ENCODE measurements at regions not wholly inside any gene's neighbourhood (a gene's known extent, or its start where the extent isn't known, plus 50 kb on each side); places are given as distances from the start of the nearest gene placed in this dataset.

DNA sequence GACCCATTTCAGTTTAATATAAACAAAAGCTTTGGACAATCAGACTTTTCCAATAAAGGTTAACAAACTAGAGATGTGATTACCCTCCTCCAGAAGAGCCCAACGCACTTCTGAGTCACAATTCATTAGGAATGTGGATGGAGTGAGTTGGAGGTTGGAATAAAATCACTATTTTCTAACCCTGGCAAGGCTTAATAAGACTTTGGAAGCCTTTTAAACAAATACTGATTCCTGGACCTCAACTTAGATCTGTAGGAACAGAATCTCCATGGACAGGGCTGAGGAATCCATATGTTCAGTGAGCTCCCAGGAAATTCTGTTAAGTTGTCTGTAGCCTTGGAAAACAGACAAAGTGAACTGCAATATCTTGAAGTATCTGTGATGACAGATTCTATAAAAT lies 233.5 kb upstream of the ELL2 start:
- Histone ChIP-seq H3K36me3 (ENCODE audit: insufficient read depth, low read length, poor library complexity, severe bottlenecking) (no peaks in the 10 kb centered on the region), H3K9me3 (ENCODE audit: low read depth, low read length, poor library complexity, severe bottlenecking) (no peaks in the 10 kb centered on the region), H3K27ac (ENCODE audit: low read depth, low read length, poor library complexity, severe bottlenecking) (no peak overlapping the region), H3K4me3 (ENCODE audit: low read depth, low read length, poor library complexity, severe bottlenecking) (no peak overlapping the region), H3K4me1 (ENCODE audit: insufficient read depth, low read length, poor library complexity, severe bottlenecking) (no peaks in the 10 kb centered on the region), H3K27me3 (replicated peaks; ENCODE audit: insufficient read depth, low read depth, low read length, poor library complexity) (no peaks in the 10 kb centered on the region)
- ChIA-PET POLR2A (ENCODE audit: low non-redundant PET) (no interaction called here), CTCF (no interaction called here)
- no peak for DNase-seq (ENCODE audit: low spot score)
- intact Hi-C loops (cut with micrococcal nuclease; ENCODE audit: unreplicated experiment) = no loop called here
- no TSS peak for BruUV-seq (replicated peaks)
- TF ChIP-seq, protein P1, sequence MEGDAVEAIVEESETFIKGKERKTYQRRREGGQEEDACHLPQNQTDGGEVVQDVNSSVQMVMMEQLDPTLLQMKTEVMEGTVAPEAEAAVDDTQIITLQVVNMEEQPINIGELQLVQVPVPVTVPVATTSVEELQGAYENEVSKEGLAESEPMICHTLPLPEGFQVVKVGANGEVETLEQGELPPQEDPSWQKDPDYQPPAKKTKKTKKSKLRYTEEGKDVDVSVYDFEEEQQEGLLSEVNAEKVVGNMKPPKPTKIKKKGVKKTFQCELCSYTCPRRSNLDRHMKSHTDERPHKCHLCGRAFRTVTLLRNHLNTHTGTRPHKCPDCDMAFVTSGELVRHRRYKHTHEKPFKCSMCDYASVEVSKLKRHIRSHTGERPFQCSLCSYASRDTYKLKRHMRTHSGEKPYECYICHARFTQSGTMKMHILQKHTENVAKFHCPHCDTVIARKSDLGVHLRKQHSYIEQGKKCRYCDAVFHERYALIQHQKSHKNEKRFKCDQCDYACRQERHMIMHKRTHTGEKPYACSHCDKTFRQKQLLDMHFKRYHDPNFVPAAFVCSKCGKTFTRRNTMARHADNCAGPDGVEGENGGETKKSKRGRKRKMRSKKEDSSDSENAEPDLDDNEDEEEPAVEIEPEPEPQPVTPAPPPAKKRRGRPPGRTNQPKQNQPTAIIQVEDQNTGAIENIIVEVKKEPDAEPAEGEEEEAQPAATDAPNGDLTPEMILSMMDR (conservative IDR thresholded peaks at IDR 0.05; ENCODE audit: low read depth, low read length) = no peak
- TF ChIP-seq EZH2 (IDR thresholded peaks at IDR 0.05; ENCODE audit: borderline replicate concordance, low read depth, low read length, poor library complexity, severe bottlenecking) = no peak

DNA sequence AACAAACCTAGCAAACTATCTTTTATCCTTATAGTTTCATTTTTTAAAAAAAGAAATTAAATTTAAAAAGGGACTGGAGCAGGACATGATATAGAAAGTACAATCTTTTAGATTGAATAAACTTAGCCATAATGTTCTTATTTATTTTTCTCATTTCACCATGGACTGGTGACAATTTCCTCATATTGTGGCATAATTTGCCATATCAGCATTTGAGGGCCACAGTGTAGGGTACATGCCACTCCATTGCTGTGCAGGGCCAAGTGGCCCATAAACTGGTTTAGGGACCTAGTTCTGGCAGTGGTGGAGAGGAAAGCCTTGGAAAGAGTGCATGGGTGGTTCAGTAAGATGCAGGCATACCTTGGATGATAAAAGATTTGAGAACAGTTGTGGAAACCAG lies 232.9 kb upstream of the ELL2 start:
- TF ChIP-seq, protein P1 (conservative IDR thresholded peaks at IDR 0.05; ENCODE audit: low read depth, low read length) = no peak
- TF ChIP-seq EZH2 (IDR thresholded peaks at IDR 0.05; ENCODE audit: borderline replicate concordance, low read depth, low read length, poor library complexity, severe bottlenecking) = no peak
- POLR2A ChIA-PET (ENCODE audit: low non-redundant PET) = no interaction called here
- H3K27ac ChIP-seq (ENCODE audit: low read depth, low read length, poor library complexity, severe bottlenecking) = no peak overlapping the region
- CTCF ChIA-PET = no interaction called here
- H3K4me1 ChIP-seq (ENCODE audit: insufficient read depth, low read length, poor library complexity, severe bottlenecking) = no peaks in the 10 kb centered on the region
- no peaks in the 10 kb centered on the region for H3K36me3 ChIP-seq (ENCODE audit: insufficient read depth, low read length, poor library complexity, severe bottlenecking)
- no peaks in the 10 kb centered on the region for H3K27me3 ChIP-seq (replicated peaks; ENCODE audit: insufficient read depth, low read depth, low read length, poor library complexity)
- DNase-seq (ENCODE audit: low spot score) = no peak
- no peaks in the 10 kb centered on the region for H3K9me3 ChIP-seq (ENCODE audit: low read depth, low read length, poor library complexity, severe bottlenecking)
- H3K4me3 ChIP-seq (ENCODE audit: low read depth, low read length, poor library complexity, severe bottlenecking) = no peak overlapping the region
- intact Hi-C loops (cut with micrococcal nuclease; ENCODE audit: unreplicated experiment) = no loop called here
- no TSS peak for BruUV-seq (replicated peaks)

DNA sequence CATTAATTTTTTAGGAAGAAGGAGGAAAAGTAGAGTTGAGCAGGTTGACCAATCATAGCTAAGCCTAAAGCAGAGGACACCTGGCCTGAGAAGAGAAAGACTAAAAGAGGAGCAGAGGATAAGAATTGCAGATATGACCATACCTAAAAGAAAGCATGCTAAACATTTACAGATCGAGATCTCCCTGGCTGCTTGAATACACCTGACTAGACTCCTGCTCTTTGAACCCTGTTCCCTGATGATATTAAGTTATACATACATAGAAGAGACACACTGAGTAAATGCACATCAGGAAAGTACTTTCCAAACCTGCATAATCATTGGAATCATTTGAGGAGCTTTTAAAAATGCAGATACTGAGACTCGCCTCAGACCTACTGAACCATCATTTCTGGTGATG lies 232.3 kb upstream of the ELL2 start:
- no peak for TF ChIP-seq EZH2 (IDR thresholded peaks at IDR 0.05; ENCODE audit: borderline replicate concordance, low read depth, low read length, poor library complexity, severe bottlenecking)
- TF ChIP-seq, protein P1 (conservative IDR thresholded peaks at IDR 0.05; ENCODE audit: low read depth, low read length) = no peak
- BruUV-seq (replicated peaks) = no TSS peak
- intact Hi-C loops (cut with micrococcal nuclease; ENCODE audit: unreplicated experiment) = no loop called here
- H3K27me3 ChIP-seq (replicated peaks; ENCODE audit: insufficient read depth, low read depth, low read length, poor library complexity) = no peaks in the 10 kb centered on the region
- no peak overlapping the region for H3K4me3 ChIP-seq (ENCODE audit: low read depth, low read length, poor library complexity, severe bottlenecking)
- CTCF ChIA-PET = no interaction called here
- no peaks in the 10 kb centered on the region for H3K4me1 ChIP-seq (ENCODE audit: insufficient read depth, low read length, poor library complexity, severe bottlenecking)
- H3K27ac ChIP-seq (ENCODE audit: low read depth, low read length, poor library complexity, severe bottlenecking) = no peak overlapping the region
- POLR2A ChIA-PET (ENCODE audit: low non-redundant PET) = no interaction called here
- DNase-seq (ENCODE audit: low spot score) = no peak
- no peaks in the 10 kb centered on the region for H3K36me3 ChIP-seq (ENCODE audit: insufficient read depth, low read length, poor library complexity, severe bottlenecking)
- no peaks in the 10 kb centered on the region for H3K9me3 ChIP-seq (ENCODE audit: low read depth, low read length, poor library complexity, severe bottlenecking)
